ENCODE measurements at regions not wholly inside any gene's neighbourhood (a gene's known extent, or its start where the extent isn't known, plus 50 kb on each side); places are given as distances from the start of the nearest gene placed in this dataset.
"Not testable (repeated sequence)": the region's sequence is repeated elsewhere in the genome, so short reads cannot be mapped to it uniquely, and the experiment has no call there.

DNA sequence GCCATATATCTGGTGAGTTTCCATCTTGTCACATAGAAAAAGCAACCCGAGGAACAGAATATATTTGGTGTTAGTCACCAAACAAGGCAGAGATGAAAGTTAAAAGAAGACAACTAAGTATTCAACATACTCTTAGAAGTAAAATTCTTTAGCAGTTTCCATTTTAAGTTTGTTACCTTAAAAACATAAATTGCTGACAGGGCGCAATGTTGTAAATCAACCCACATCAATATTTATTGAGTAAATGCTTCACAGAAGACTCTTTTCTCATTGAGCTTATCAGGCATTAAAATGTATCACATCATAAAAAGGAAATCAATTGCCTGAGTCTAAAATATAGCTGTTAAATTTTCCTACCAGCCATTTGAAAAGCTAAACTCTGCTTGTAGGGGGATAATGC, 603.0 kb downstream of the FBXO15 start:
- DNase-seq (ENCODE audit: low spot score): no peak

DNA sequence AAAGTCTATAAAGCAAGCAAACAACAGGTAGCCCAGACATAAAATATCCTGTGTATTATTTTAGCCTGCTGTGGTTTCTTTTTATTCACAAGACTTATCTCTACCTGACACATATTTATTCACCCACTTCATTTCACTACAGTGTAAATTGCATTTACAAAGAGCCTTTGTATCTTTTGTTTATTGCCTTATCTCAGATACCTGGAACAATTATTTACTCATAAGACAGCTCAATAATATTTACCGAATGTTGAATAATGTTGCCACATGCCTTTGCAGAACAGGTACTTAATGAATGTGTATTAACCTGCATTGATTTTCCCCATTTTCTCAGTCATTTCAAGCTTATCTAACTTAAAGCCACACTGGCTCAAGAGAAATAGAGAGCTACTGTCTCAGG, 603.6 kb downstream of the FBXO15 start:
- DNase-seq (ENCODE audit: low spot score): no peak

DNA sequence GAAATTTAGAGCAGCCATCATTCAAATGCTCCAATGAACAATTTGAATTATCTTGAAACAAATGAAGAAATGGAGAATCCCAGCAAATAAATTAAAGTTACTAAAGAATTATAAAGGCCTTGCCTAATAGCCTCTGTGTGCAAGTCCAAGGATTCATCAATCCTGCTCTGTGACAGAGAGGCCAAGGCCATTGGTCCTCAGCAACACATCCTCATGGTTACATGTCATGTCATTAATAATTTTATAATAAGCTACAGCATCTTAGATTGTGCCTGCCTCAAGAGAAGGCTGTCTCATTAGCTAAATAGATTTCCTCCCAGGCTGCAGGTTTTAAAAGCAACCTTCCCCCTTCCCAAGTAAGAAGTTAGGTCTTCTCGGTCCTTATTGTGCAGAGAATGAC, 611.6 kb downstream of the FBXO15 start:
- no peak for DNase-seq (ENCODE audit: low spot score)

DNA sequence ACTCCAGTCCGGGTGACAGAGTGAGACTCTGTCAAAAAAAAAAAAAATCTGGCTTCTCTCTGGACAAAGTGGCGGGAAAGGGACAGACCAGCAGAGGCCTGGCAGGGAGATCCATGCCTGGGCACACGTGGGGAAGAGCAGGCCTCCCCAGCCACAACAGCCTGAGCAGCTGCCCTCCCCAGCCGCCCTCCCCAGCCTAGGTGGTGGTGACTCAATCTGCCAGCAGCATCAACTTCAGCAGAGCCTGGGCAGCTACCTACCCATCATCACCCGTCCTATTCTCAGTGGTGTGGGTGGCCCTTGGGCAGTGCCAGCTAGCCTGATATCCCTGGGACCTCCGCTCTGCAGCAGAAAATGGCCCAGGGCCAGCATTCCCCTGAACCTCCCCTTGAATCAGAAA, 612.4 kb downstream of the FBXO15 start:
- DNase-seq (ENCODE audit: low spot score): no peak

DNA sequence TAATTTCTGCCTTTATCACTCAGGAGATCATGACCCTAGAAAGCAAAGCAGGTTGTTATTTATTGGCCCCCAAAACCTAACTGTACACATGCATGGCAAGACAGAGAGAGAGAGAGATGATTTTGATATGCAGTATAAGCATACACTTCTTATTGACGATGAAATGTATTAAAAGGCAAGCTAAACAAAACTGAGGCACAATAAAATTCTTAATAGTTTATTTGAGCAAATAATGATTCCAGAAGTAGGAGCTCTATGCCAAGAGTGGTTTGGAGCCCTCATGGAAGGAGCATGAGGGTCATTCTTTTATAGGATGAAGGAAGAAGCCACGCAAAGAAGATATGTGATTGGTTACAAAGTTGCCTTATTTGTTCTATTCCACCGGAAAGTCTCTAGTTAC, 616.0 kb downstream of the FBXO15 start:
- no peak for DNase-seq (ENCODE audit: low spot score)

DNA sequence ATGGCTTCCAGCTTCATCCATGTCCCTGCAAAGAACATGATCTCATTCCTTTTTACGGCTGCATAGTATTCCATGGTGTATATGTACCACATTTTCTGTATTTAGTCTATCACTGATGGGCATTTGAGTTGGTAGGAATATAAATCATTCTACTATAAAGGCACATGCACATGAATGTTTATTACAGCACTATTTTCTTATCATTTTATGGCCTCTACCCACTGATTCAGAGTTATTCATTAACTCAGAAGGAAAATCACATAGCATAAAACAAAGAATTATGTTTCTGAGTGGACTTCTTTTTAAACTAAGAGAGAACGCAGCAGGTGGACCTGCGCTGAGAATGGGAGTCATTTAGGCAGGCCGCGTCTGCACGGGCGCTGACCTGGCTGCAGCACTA, 619.6 kb downstream of the FBXO15 start:
- no peak for DNase-seq (ENCODE audit: low spot score)

DNA sequence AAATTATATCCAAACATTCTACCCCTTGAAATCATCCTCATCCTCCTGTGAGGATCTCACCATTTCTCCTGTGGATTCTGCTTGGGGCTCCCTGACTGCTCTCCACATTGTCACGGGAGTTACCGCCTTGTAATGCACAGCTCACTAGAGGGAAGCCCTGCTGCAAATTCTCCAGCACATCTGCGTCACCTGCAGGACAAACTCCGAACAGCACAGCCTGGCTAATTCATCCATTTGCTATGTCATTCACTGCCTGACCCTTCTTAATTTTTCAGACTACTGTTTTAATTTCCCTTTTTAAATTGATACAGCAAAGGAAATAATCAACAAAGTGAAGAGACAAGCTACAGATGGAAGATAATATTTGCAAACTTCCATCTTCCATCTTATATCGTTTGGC, 627.4 kb downstream of the FBXO15 start:
- no peak for DNase-seq (ENCODE audit: low spot score)

DNA sequence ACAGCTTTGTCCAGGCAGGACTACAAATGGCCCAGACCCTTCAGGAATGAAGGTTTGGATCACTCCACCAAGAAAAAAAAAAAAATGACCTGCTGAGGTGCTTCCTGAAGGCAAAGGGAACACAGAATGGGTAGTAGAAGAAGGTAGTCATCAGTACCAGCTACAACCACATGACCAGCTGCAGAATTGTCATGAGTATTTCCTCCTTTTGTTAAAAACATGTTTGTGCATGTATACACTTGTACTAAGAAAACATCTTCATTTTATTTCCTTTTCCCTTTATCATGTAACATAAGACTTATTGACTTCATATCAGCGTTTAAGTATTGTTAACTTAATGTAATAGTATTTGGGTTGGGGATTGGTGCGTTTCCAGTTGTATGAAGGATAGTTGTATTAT, 631.6 kb downstream of the FBXO15 start:
- not testable (repeated sequence) for DNase-seq (ENCODE audit: low spot score)

DNA sequence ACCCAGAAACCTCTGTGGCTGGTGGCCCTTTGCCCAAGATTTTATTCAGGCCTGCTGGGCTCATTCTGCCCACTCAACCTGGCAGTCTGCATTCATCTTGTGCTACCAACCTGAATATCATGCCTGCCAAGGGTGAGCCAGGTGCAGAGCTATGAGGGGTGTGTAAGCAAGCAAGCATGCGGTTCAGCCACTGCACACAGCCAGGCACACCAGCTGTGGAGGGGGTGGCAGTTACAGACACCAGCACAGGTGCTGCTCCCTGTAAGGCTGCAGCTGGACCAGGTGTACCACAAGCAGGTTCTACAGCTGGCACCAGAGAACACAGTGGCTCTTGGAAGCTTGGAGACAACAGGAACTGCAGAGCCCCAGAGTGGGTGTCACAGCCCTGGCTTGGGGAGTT, 633.2 kb downstream of the FBXO15 start:
- DNase-seq (ENCODE audit: low spot score): no peak

DNA sequence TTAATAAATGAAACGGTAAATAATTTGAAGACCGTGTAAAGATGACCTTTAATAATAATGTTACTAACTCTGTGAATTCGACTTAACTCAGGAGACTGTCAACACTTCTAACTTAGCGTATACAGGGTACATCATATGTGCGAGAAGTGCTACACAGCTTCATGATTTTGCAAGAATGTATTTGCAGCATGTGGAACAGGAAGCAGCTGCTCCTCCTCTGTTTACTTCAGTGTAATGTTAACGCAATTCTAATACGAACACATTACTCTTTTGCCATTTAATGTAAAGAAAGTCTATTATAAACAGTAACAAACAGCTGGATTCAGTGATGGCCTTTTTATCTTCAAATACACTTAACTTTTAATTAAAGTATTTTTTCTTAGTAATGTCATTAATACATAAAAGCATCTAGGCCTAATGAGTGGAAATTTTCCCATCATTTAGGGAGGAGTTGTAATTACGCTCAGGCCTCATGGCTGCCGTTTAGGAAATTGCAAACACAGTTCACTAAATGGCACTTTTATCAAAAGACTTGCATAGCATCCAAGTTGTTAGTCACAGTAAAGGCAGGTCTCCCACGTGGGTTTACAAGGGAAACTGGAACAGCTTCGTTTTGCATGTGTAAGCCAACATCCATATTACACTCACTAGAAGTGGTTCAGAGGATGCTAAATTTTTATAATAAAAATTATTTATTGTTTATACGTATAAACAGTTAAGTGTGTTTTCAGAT, 635.7 kb downstream of the FBXO15 start:
- no peak for DNase-seq (ENCODE audit: low spot score)

DNA sequence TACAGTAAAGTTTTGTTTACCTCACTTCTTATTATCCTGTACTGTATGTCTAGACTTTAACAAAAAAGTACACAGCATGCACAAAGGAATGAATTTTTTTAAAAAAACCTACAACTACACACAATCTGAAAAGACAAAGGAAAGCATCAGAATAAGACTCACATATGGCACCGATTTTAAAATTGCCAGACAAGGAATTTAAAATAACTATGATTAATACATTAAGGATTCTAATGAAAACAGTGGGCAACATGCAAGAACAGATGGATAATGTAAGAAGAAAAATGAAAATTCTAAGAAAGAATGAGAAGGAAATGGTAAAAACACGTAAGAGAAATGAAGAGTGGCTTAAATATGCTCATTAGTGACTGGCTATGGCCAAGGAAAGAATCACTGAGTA, 638.2 kb downstream of the FBXO15 start:
- no peak for DNase-seq (ENCODE audit: low spot score)

DNA sequence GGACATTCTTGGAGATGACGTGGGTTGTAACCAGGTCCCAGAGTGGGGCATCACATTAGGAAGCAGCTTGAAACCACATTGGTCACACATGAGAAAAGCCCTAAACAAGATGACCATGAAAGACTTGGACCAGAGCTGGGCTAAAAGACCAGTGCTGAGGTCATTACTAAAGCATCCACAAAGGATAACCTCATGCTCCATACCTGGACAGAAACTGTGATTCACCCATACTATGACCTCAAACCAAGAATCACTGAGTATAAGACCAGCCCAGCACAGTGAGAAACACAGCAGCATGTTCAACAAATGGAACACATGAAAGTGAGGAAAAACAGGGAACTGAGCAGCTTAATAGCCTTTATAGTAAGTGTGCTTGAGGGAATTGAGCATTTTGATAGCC, 635.5 kb upstream of the NETO1 start:
- no peak for DNase-seq (ENCODE audit: low spot score)

DNA sequence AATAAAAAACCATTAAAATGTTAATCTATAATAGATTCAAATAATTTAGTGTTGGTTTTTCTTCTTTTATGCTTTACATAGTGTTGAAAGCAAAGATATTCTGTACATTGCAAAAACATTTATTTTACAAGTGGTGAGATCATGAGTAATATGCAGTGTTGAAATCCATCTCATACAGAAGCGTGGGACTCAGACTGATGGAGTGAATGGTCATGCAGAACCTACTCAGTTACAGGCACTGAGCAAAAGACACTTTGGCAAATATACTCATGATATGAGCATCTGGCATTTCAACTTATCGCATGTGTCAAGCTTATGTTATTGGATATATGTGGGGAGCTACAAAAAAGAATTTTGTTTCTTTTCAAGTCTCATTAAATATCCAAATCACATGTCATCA, 620.2 kb upstream of the NETO1 start:
- no peak for DNase-seq (ENCODE audit: low spot score)

DNA sequence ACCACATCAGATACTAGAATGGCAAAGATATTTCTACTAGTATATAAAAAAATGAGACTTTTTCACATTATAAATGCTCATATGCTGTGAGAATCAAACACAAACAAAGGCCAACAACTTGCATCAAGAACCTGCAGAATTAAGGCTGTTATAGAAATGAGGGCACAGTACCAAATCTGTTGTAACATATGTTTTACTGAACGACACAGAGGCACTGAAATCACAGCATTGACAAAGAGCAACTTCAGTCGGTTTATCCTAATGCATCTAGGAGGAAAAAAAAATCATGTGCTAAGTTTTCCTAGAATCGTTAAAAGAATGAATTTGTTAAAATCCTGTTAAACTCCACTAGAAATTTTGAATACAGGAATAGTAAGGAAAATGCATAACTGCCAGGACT, 617.4 kb upstream of the NETO1 start:
- DNase-seq (ENCODE audit: low spot score): no peak

DNA sequence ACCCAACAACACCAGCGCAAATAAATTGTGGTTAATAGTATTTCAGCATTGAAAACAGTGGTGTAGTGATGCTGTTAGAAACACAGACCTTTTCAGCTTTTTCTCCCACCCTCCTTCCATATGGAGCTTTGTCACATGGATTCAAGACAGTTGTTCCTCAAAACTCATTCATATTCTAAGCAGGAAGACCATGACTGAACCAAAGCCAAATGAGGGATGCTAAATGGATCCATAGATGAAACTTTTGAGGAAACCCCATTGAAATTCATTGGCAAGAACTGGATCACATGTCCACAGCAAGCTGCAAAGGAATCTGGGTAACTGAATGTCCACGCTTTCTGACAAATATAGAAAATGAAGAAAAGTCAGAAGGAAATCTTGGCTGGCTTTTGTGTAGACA, 615.1 kb upstream of the NETO1 start:
- no peak for DNase-seq (ENCODE audit: low spot score)

DNA sequence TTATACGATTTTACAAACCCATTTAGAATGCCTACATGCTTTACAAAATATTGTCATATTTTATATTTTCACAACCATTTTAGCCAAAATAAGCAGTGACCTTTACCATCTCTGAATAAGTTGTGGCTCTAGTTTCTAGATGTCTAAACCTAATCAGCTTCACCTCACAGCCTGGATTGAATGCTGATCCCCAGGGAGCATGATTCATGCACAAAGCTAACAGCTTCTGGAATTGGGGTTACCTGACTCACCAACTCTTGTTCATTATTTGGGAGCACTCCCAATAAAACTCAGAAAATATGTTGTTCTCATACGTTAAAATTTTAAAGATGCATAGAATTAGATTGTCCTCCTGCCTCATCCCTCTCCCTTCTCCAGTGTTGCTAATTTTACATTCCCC, 611.7 kb upstream of the NETO1 start:
- no peak for DNase-seq (ENCODE audit: low spot score)

DNA sequence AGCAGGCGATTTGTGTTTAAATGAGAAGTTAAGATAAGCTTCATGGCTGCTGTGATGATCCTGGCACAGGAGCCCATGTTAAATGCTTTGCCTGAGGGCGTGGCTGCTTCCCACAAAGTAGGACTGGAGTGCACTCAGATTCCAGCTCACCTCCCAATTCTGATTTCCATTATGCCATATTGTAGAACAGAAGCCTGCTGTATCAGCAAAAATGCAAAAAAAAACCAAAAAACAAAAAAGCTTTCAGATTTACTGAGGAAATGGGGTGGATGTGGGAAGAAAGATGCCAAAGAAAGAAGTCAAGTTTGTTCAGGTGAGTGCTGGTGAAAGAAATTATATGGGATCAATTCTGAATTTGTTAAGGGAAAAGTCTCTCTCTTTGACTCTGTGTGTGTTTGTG, 610.4 kb upstream of the NETO1 start:
- DNase-seq (ENCODE audit: low spot score): no peak

DNA sequence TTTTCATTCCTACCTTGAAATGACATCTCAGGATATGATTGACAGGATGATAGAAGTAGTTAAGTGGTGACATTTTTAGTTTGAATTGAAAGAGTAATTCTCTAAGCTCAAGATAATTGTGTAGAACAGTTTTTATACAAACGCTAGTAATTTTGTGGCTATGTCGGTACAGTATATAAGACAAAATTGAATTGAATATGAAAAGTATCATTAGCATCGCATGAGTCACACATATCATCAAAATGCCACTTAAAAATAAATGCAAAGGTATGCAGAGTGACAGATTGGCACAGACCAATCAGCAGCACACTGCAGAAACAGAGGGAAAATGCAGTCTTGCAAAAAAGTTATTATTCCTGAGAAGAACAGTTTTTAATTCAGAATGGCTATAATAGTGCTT, 608.2 kb upstream of the NETO1 start:
- DNase-seq (ENCODE audit: low spot score): no peak

DNA sequence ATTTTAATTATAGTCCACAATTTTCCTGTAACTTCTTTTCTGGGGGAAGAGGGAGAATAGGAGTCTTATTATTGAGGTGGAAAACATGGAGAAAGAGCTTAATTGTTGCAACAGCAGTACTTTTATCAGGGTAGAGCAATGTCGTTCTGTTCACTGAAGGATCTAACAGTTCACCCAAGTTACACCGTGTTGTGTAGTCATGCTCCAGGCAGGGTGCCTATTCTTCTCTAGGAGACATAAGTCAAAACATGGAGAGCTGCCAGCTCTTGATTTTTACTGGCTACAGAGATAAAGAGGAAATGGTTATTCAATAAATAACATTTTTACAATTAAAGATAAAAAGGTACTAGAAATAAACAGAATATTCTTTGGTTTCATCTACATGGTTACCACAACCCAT, 594.3 kb upstream of the NETO1 start:
- DNase-seq (ENCODE audit: low spot score): no peak

DNA sequence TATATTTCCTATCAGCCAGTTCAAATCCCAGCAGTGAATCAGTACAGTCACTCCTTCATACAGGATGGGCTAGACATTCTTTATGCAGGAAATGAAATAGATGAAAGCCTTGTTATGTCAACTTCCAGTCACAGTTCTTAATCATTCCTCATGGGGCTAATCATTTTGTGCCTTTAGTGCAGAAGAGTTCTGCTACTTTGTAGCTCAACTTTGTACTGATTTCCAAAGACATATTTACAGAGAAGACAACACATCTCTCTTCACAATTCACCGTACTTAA, 593.9 kb upstream of the NETO1 start:
- no peak for DNase-seq (ENCODE audit: low spot score)

DNA sequence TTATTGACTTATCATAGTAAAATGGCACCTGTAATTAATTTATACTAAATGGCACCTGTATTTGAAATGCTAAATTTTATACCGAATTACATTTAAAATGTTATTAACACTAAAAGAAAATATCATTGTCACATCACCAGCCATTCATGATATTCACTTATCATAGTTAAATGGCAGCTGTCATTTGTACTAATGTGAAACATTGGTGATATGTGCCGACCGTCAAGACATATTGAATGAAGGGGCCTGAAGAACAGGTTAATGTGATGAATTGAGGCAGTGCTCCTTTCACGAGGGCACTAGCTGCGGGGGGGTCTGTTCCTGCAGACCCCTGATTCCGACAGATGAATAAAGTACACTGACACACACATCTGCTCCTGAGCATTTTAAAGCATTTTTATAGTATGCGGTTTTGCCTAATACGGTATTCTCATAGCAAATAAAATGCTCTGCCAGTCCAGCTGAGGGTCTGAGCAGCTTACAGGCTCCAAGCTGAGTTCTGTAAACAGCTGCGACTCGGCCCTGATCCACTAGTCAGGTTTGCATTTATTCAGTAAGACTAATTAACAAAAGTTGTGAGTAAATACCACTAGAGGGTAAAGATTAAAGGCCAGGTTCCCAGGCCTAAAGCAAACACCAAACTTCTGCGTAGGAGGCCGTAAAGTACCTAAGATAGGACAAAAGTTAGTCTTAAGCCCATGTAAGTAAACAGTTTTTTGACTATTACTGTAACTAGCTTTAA, 593.4 kb upstream of the NETO1 start:
- DNase-seq (ENCODE audit: low spot score): no peak

DNA sequence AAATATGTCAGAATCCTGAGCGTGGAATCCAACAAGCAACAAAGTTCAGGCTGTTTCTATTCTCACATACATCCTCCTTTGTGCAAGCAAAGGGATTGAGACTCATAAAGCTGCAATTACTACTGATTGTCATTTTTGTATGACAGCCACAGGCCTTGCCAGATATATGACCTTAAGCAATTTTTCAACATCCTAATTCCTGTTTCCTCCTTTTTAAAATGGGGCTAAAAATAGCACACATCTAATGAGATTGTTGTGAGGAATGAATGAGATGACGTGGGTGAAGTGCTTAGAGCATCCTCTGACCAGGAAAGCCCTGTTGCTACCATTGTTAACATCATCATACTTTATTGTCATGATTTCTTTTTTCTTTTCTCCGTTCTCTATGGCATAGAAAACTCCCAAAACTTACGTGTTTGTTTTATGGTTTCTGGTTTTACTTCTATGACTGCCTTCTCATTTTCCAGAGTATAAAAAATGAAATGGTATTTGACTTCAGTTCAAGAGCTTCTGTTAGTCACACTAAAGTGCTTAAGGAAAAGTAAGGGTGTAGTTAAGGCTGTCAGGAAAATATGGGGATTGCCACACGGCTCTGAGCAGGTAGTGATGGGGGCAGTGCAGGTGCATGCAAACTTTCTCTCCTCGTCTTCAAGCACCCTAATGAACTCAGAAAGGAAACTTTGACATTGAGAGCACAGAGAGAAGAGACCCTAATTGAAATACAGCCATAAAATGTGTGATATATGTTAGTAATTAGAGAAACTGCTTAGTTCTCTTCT, 590.6 kb upstream of the NETO1 start:
- no peak for DNase-seq (ENCODE audit: low spot score)

DNA sequence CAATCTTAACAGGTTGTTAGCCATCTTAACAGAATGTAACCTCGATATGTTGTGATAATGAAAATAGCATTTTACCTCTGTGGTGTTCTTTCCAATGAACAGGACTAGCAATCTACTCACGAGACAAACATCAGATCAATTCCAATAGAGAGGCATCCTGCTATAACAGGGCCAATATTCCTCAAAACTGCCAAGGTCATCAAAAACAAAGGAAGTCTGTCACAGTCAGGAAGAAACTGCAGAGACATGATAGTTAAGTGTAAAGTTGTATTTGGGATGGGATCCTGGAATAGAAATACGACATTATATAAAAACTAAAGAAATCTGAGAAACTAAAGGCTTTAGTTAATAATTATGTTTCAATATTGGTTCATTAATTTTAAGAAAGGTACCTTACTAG, 588.9 kb upstream of the NETO1 start:
- no peak for DNase-seq (ENCODE audit: low spot score)

DNA sequence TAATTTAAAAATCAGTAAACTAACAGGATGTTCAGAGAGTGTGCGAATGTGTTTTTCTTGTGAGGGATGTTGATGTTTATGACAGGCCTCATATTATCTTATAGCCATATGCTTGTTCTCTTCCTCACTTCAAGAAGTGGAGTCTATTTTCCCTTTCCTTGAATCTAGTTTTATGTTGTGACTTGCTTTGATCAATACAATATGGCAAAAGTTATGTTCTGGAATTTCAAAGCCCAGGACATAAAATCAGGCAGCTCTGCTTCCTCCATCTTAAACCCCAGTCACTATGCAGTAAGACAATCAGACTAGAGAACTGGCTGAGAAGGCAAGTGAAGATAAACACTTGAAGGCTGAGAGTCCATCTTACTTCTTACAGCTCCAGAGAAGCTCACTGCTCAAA, 585.1 kb upstream of the NETO1 start:
- no peak for DNase-seq (ENCODE audit: low spot score)
